ENCODE measurements at regions not wholly inside any gene's neighbourhood (a gene's known extent, or its start where the extent isn't known, plus 50 kb on each side); places are given as distances from the start of the nearest gene placed in this dataset.

- Histone ChIP-seq H3K23ac (ENCODE audit: low read depth, low read length) (no peak overlapping the region), H3K9me3 (ENCODE audit: control insufficient read depth, insufficient read depth, low read length) (no peaks in the 10 kb centered on the region), H2AFZ (replicated peaks; ENCODE audit: low read length, poor library complexity) (no peak overlapping the region), H2AK9ac (replicated peaks; ENCODE audit: low read depth, low read length, poor library complexity) (no peak overlapping the region), H2BK20ac (ENCODE audit: low read depth, low read length) (no peak overlapping the region), H3K9me1 (ENCODE audit: insufficient read depth, low read length) (no peaks in the 10 kb centered on the region), H3K4ac (ENCODE audit: low read depth, low read length) (no peak overlapping the region), H2BK120ac (ENCODE audit: low read depth, low read length) (no peak overlapping the region), H3K9ac (ENCODE audit: low read depth, low read length) (no peak overlapping the region), H2AK5ac (ENCODE audit: low read depth, low read length) (no peak overlapping the region), H4K8ac (ENCODE audit: low read depth in 2 of 2, low read length in 2 of 2) (no peak overlapping the region), H3K4me2 (ENCODE audit: low read depth, low read length) (no peak overlapping the region), H3K4me3 (ENCODE audit: insufficient read depth, low read depth, low read length) (no peak overlapping the region), H3K4me1 (ENCODE audit: control insufficient read depth, insufficient read depth, low read length) (no peaks in the 10 kb centered on the region), H3K79me1 (ENCODE audit: low read depth in 1 of 2, low read length in 2 of 2) (no peaks in the 10 kb centered on the region), H3K27me3 (ENCODE audit: control insufficient read depth, insufficient read depth, low read length) (no peaks in the 10 kb centered on the region), H4K91ac (ENCODE audit: insufficient read depth, low read depth, low read length) (no peak overlapping the region), H2BK5ac (ENCODE audit: low read depth, low read length, poor library complexity, severe bottlenecking) (no peak overlapping the region), H3K27ac (ENCODE audit: insufficient read depth, low read length) (no peak overlapping the region), H2BK15ac (ENCODE audit: low read depth, low read length) (no peak overlapping the region), H3K36me3 (ENCODE audit: control insufficient read depth, insufficient read depth, low read length) (no peaks in the 10 kb centered on the region), H4K5ac (ENCODE audit: low read depth, low read length) (no peak overlapping the region), H3K14ac (replicated peaks; ENCODE audit: low read depth, low read length) (no peak overlapping the region), H3K18ac (ENCODE audit: low read depth, low read length) (no peak overlapping the region), H3K56ac (ENCODE audit: extremely low read depth, insufficient read depth, low read length) (no peak overlapping the region), H4K20me1 (ENCODE audit: insufficient read depth, low read length) (no peaks in the 10 kb centered on the region)
- DNase-seq: no peak
- intact Hi-C loops (cut with micrococcal nuclease): no loop called here
- TF ChIP-seq RAD21 (IDR thresholded peaks at IDR 0.05; ENCODE audit: low read length) (no peak), MAFK (IDR thresholded peaks at IDR 0.05; ENCODE audit: low read depth, low read length) (no peak), MAZ (IDR thresholded peaks at IDR 0.05; ENCODE audit: borderline replicate concordance, low read depth, low read length) (no peak), BHLHE40 (IDR thresholded peaks at IDR 0.05; ENCODE audit: low read depth, low read length) (no peak), RCOR1 (IDR thresholded peaks at IDR 0.05; ENCODE audit: insufficient replicate concordance, low read length) (no peak), USF2 (IDR thresholded peaks at IDR 0.05; ENCODE audit: low read depth, low read length) (no peak), CEBPB (IDR thresholded peaks at IDR 0.05; ENCODE audit: low read depth, low read length) (no peak), CTCF (conservative IDR thresholded peaks at IDR 0.05; ENCODE audit: low read depth, low read length) (no peak), CHD1 (IDR thresholded peaks at IDR 0.05; ENCODE audit: low read depth, low read length) (no peak), NFE2L2 (IDR thresholded peaks at IDR 0.05; ENCODE audit: low read depth, low read length) (no peak), ELK1 (IDR thresholded peaks at IDR 0.05; ENCODE audit: borderline replicate concordance, low read depth, low read length) (no peak), POLR2A (IDR thresholded peaks at IDR 0.05; ENCODE audit: low read depth, low read length) (no peak), RFX5 (IDR thresholded peaks at IDR 0.05; ENCODE audit: low read depth, low read length) (no peak), FOS (IDR thresholded peaks at IDR 0.05; ENCODE audit: low read depth, low read length) (no peak), SMC3 (IDR thresholded peaks at IDR 0.05; ENCODE audit: low read depth, low read length) (no peak), MXI1 (IDR thresholded peaks at IDR 0.05; ENCODE audit: borderline replicate concordance, low read depth, low read length) (no peak)
- no TSS peak for BruUV-seq (replicated peaks)
- in situ Hi-C loops (cut with MboI; ENCODE audit: low sequenced_read_pairs): no loop called here
- CTCF ChIA-PET: interaction anchor here (0.6 kb wide), 1 partner anchor 140 kb away, joined by 3 read pairs; no protein-coding TSS in a partner anchor
- no peak for ATAC-seq (ENCODE audit: low read depth)
- WGBS, 2 experiments (ENCODE audit: extremely low coverage in 2 of 2, insufficient read length in 1 of 2): no CpG with 5 or more reads among the region's 1 CpG
- POLR2A ChIA-PET (ENCODE audit: unreplicated experiment): no interaction called here
- dilution Hi-C loops (cut with HindIII; ENCODE audit: low sequenced_read_pairs, unreplicated experiment): no loop called here
Observed at GRCh38 chr11:97902828-97903227, 1117.9 kb upstream of the CNTN5 start.

All from IMR-90 (cell line).